HCEC 1CT (cell line): ENCODE measurements at regions not wholly inside any gene's neighbourhood (a gene's known extent, or its start where the extent isn't known, plus 50 kb on each side); places are given as distances from the start of the nearest gene placed in this dataset.
"Not testable (repeated sequence)": the region's sequence is repeated elsewhere in the genome, so short reads cannot be mapped to it uniquely, and the experiment has no call there.

Experiments
- DNase-seq: peaks from one replicate; pipeline ENCODE4 v3.0.0-alpha.2; 2017

GRCh38 chr2:51795248-51795888 is 763.4 kb upstream of the NRXN1 start:
- no peak for DNase-seq

- DNase-seq: no peak
Measured at GRCh38 chr2:51791496-51791895, 759.6 kb upstream of the NRXN1 start.

GRCh38 chr2:51790854-51791253 is 758.9 kb upstream of the NRXN1 start:
- no peak for DNase-seq

- peak; percentile 19 for DNase-seq
Measured at GRCh38 chr2:51789918-51790317, 758.0 kb upstream of the NRXN1 start.

- peak; percentile 32 for DNase-seq
Measured at GRCh38 chr2:51782921-51783765, 751.2 kb upstream of the NRXN1 start.

- DNase-seq: no peak
Measured at GRCh38 chr2:51781691-51782090, 749.8 kb upstream of the NRXN1 start.

GRCh38 chr2:51780353-51780752 is 748.4 kb upstream of the NRXN1 start:
- no peak for DNase-seq

GRCh38 chr2:51779723-51780122 is 747.8 kb upstream of the NRXN1 start:
- not testable (repeated sequence) for DNase-seq

GRCh38 chr2:51778806-51779205 is 746.9 kb upstream of the NRXN1 start:
- no peak for DNase-seq

- DNase-seq: not testable (repeated sequence)
Measured at GRCh38 chr2:51774606-51775005, 742.7 kb upstream of the NRXN1 start.

GRCh38 chr2:51760441-51760840 is 728.5 kb upstream of the NRXN1 start:
- no peak for DNase-seq

- DNase-seq: no peak
Measured at GRCh38 chr2:51758081-51758480, 726.1 kb upstream of the NRXN1 start.

GRCh38 chr2:51734115-51734514 is 702.2 kb upstream of the NRXN1 start:
- peak; percentile 42 for DNase-seq

GRCh38 chr2:51723691-51724090 is 691.8 kb upstream of the NRXN1 start:
- DNase-seq: no peak

- peak; percentile 83 for DNase-seq
Measured at GRCh38 chr2:51722311-51722710, 690.4 kb upstream of the NRXN1 start.

- DNase-seq: peak; percentile 15
Measured at GRCh38 chr2:51720826-51721225, 688.9 kb upstream of the NRXN1 start.

GRCh38 chr2:51718881-51719280 is 686.9 kb upstream of the NRXN1 start:
- no peak for DNase-seq

- peak; percentile 76 for DNase-seq
Measured at GRCh38 chr2:51717312-51717711, 685.4 kb upstream of the NRXN1 start.

- no peak for DNase-seq
Measured at GRCh38 chr2:51711766-51712165, 679.8 kb upstream of the NRXN1 start.

GRCh38 chr2:51710222-51710621 is 678.3 kb upstream of the NRXN1 start:
- DNase-seq: no peak

GRCh38 chr2:51707625-51708024 is 675.7 kb upstream of the NRXN1 start:
- no peak for DNase-seq

- no peak for DNase-seq
Measured at GRCh38 chr2:51706220-51706619, 674.3 kb upstream of the NRXN1 start.

GRCh38 chr2:51705417-51705816 is 673.5 kb upstream of the NRXN1 start:
- DNase-seq: no peak

- no peak for DNase-seq
Measured at GRCh38 chr2:51698021-51698420, 666.1 kb upstream of the NRXN1 start.
